Astrocyte of the cerebellum (primary cell): ENCODE measurements at regions not wholly inside any gene's neighbourhood (a gene's known extent, or its start where the extent isn't known, plus 50 kb on each side); places are given as distances from the start of the nearest gene placed in this dataset.

Experiments used
- DNase-seq: peaks from one replicate; pipeline ENCODE4 v3.0.0-alpha.2; 2011; ENCODE audit warnings: low read depth
- H3K4me3 ChIP-seq: 2 replicates; pipeline ENCODE4 v1.5.1; 2011; ENCODE audit warnings: mild to moderate bottlenecking, low read depth, low read length, moderate library complexity
- in situ Hi-C: cut with HindIII; loops from 2 replicates; pipeline ENCODE4 v1.10.0; 2017; ENCODE audit warnings: low sequenced_read_pairs
- TF ChIP-seq, protein P1 (sequence below): IDR thresholded peaks from 2 replicates; pipeline ENCODE4 v1.5.1; 2012; ENCODE audit warnings: low read length, low read depth, moderate library complexity, mild to moderate bottlenecking; ENCODE audit errors: missing control alignments

DNA sequence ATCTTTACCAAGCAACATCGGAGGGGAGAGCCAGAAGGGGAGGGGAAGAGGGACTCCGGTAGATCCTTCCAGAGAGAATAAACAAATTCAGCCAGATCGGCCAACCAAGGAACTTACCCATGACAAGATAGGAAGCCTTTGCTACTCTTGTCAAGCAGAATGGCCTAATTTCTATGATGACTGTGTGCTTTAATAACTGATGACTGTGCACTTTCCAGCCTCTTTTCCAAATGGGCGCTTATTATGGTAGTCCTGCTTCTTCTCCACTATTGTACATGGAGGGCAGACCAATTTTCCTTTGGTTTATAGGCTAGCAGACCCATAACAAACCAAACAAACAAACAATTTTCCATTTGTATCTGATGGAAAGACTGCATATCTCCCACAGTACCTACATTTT, 163.8 kb upstream of the RFX3 start:
- TF ChIP-seq, protein P1, sequence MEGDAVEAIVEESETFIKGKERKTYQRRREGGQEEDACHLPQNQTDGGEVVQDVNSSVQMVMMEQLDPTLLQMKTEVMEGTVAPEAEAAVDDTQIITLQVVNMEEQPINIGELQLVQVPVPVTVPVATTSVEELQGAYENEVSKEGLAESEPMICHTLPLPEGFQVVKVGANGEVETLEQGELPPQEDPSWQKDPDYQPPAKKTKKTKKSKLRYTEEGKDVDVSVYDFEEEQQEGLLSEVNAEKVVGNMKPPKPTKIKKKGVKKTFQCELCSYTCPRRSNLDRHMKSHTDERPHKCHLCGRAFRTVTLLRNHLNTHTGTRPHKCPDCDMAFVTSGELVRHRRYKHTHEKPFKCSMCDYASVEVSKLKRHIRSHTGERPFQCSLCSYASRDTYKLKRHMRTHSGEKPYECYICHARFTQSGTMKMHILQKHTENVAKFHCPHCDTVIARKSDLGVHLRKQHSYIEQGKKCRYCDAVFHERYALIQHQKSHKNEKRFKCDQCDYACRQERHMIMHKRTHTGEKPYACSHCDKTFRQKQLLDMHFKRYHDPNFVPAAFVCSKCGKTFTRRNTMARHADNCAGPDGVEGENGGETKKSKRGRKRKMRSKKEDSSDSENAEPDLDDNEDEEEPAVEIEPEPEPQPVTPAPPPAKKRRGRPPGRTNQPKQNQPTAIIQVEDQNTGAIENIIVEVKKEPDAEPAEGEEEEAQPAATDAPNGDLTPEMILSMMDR, result no peak
- in situ Hi-C loops, result no loop called here
- H3K4me3 ChIP-seq, result no peak overlapping the region
- no peak for DNase-seq

DNA sequence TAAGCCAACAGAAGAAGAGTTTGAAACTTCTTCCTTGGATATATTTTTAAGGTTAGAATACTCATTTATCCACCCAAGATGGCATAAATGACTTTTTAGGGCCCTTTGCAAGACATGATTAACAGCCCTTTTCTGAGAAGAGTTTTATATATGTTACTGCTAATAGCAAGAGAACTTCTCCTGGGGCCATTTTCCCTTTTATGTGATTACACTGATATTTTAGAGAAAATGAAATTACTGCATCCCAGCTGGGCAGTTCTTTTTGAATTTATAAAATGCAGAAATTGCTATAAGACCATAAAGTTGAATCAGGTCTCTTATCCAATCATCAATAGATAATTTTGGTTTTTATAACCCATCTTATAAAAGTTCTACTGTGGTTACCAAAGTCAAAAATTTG, 161.3 kb upstream of the RFX3 start:
- TF ChIP-seq, protein P1, result no peak
- in situ Hi-C loops, result no loop called here
- DNase-seq, result no peak
- no peak overlapping the region for H3K4me3 ChIP-seq

- no peak overlapping the region for H3K4me3 ChIP-seq
- TF ChIP-seq, protein P1, result no peak
- in situ Hi-C loops, result no loop called here
- DNase-seq, result no peak
These were observed 156.4 kb upstream of the RFX3 start for GRCh38 chr9:3682186-3682585.

- DNase-seq, result no peak
- TF ChIP-seq, protein P1, result no peak
- in situ Hi-C loops, result no loop called here
- no peak overlapping the region for H3K4me3 ChIP-seq
These were observed 151.7 kb upstream of the RFX3 start for GRCh38 chr9:3677541-3677940.

GRCh38 chr9:3676766-3677165, 151.0 kb upstream of the RFX3 start:
- H3K4me3 ChIP-seq, result no peak overlapping the region
- DNase-seq, result no peak
- TF ChIP-seq, protein P1, result no peak
- in situ Hi-C loops, result no loop called here

DNA sequence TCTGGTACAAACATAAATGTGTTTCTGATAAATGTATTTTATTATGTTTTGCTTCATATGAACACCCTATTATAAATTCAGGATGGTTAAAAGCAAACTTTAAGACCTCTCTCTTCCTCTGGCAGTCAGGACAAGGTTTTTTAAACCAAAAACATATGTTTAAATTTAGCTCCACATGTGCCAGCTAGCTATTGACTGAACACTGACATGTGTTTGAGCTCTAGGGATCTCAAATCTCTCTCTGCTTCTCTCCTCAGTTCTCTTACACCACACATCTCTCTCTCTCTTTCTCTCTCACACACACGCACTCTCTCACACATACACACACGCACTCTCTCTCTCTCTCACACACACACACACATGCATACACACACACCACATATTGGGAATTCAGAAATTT, 150.1 kb upstream of the RFX3 start:
- DNase-seq, result no peak
- TF ChIP-seq, protein P1, result no peak
- in situ Hi-C loops, result no loop called here
- H3K4me3 ChIP-seq, result no peak overlapping the region

DNA sequence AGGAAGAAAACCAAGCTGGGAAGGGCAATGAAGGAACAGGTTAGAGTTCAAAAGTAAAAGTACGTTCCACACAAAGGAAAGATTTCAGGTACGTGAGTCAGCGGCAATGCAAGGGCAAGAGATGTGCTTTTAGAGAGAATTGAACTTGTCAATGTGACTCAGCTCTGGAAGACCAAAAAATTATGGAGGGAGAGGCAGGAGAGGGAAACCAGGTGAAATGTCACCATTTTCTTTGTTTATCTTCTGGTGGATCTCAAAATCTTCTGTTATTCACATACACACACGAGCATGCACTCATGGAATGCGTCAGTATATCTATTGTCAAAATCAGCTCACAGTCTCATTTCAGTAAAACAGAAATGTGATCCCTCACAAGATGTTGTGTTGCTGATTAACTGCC, 148.8 kb upstream of the RFX3 start:
- no peak for DNase-seq
- in situ Hi-C loops, result no loop called here
- H3K4me3 ChIP-seq, result no peak overlapping the region
- TF ChIP-seq, protein P1, result no peak
